ENCODE measurements at regions not wholly inside any gene's neighbourhood (a gene's known extent, or its start where the extent isn't known, plus 50 kb on each side); places are given as distances from the start of the nearest gene placed in this dataset.

DNA sequence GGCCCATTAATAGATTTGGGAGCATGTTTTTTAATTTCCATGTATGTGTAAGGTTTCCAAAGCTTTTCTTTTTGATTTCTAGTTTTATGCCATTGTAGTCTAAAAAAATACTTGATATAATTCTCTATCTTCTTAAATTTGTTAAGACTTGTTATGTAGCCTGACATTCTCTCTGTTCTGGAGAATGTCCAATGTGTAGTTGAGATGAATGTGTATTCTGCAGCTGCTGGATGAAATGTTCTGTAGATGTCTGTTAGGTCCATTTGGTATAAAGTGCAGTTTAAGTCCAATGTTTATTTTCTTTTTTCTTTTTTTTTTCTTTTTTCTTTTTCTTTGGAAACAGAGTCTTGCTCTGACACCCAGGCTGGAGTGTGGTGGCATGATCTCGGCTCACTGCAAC lies 378.5 kb upstream of the MAD2L1 start:
- no peak overlapping the region for H3K4ac ChIP-seq (ENCODE audit: low read depth, low read length)
- no peak overlapping the region for H3K23ac ChIP-seq (ENCODE audit: insufficient read length, low read depth, low read length)
- no peak overlapping the region for H4K8ac ChIP-seq (replicated peaks; ENCODE audit: insufficient read length, low read depth, low read length)
- no peak overlapping the region for H2BK20ac ChIP-seq (ENCODE audit: low read depth, low read length, poor library complexity, severe bottlenecking)
- H3K79me2 ChIP-seq (ENCODE audit: insufficient read depth, low read length): no peaks in the 10 kb centered on the region
- H3T11ph ChIP-seq (ENCODE audit: low read length): no peak overlapping the region
- no peak overlapping the region for H2AK5ac ChIP-seq (ENCODE audit: insufficient read length, low read length)
- WGBS (ENCODE audit: extremely low coverage, insufficient read length, low lambda C conversion rate): no CpG with 5 or more reads among the region's 1 CpG
- Mint-ChIP-seq H3K4me3 (no peak overlapping the region), H3K9me3 (no peaks in the 10 kb centered on the region), H3K27me3 (ENCODE audit: low read depth) (no peaks in the 10 kb centered on the region), H3K4me1 (no peaks in the 10 kb centered on the region), H3K36me3 (ENCODE audit: insufficient read depth in 1 of 3, low read depth in 3 of 3) (no peaks in the 10 kb centered on the region), H3K27ac (no peak overlapping the region)
- H3K9ac ChIP-seq (ENCODE audit: extremely low read depth, insufficient read length, low read length): no peak overlapping the region
- H3K79me1 ChIP-seq (ENCODE audit: insufficient read depth, low read depth, low read length, poor library complexity, severe bottlenecking): no peaks in the 10 kb centered on the region
- no peaks in the 10 kb centered on the region for H3K9me3 ChIP-seq (ENCODE audit: control insufficient read depth, low read depth, low read length)
- H3K27me3 ChIP-seq (ENCODE audit: insufficient read depth, low read length): no peaks in the 10 kb centered on the region
- DNase-seq: no peak
- no peak overlapping the region for H3K14ac ChIP-seq (ENCODE audit: insufficient read depth, low read length)
- no peaks in the 10 kb centered on the region for H3K23me2 ChIP-seq (ENCODE audit: insufficient read length, low read depth, low read length, poor library complexity, severe bottlenecking)
- no peak overlapping the region for H4K5ac ChIP-seq (ENCODE audit: insufficient read length, low read depth, low read length)
- no peak overlapping the region for H4K91ac ChIP-seq (ENCODE audit: insufficient read length, low read depth, low read length)
- no peak overlapping the region for H2BK5ac ChIP-seq (ENCODE audit: insufficient read length, low read length)
- no peak overlapping the region for H3K4me2 ChIP-seq (ENCODE audit: insufficient read depth, insufficient read length, low read length)
- TF ChIP-seq, protein P1, sequence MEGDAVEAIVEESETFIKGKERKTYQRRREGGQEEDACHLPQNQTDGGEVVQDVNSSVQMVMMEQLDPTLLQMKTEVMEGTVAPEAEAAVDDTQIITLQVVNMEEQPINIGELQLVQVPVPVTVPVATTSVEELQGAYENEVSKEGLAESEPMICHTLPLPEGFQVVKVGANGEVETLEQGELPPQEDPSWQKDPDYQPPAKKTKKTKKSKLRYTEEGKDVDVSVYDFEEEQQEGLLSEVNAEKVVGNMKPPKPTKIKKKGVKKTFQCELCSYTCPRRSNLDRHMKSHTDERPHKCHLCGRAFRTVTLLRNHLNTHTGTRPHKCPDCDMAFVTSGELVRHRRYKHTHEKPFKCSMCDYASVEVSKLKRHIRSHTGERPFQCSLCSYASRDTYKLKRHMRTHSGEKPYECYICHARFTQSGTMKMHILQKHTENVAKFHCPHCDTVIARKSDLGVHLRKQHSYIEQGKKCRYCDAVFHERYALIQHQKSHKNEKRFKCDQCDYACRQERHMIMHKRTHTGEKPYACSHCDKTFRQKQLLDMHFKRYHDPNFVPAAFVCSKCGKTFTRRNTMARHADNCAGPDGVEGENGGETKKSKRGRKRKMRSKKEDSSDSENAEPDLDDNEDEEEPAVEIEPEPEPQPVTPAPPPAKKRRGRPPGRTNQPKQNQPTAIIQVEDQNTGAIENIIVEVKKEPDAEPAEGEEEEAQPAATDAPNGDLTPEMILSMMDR (conservative IDR thresholded peaks at IDR 0.05): no peak
- H2BK120ac ChIP-seq (ENCODE audit: low read depth, low read length, poor library complexity, severe bottlenecking): no peak overlapping the region
- H3K18ac ChIP-seq (ENCODE audit: insufficient read length, low read depth, low read length): no peak overlapping the region
- no peak overlapping the region for H2AFZ ChIP-seq (ENCODE audit: low read length)
- H2BK12ac ChIP-seq (ENCODE audit: insufficient read length, low read depth, low read length): no peak overlapping the region
- H2BK15ac ChIP-seq (ENCODE audit: low read depth, low read length): no peak overlapping the region
- no peak overlapping the region for H3K27ac ChIP-seq (ENCODE audit: insufficient read length, low read depth, low read length)
- no peak overlapping the region for H3K56ac ChIP-seq (ENCODE audit: insufficient read length, low read depth, low read length)
- H4K20me1 ChIP-seq (ENCODE audit: control insufficient read depth, insufficient read depth, insufficient read length): no peaks in the 10 kb centered on the region
- H3K4me1 ChIP-seq (ENCODE audit: insufficient read depth, low read length): no peaks in the 10 kb centered on the region

Measured in H9 (cell line).